ENCODE measurements at regions not wholly inside any gene's neighbourhood (a gene's known extent, or its start where the extent isn't known, plus 50 kb on each side); places are given as distances from the start of the nearest gene placed in this dataset.

- no peak for DNase-seq
- intact Hi-C loops (cut with micrococcal nuclease): no loop called here
- no peaks in the 10 kb centered on the region for H3K36me3 Mint-ChIP-seq (ENCODE audit: low read depth)
- H3K4me1 Mint-ChIP-seq (ENCODE audit: low read depth): no peaks in the 10 kb centered on the region
- H3K27ac Mint-ChIP-seq: no peak overlapping the region
- H3K4me3 Mint-ChIP-seq: no peak overlapping the region
- no peaks in the 10 kb centered on the region for H3K9me3 Mint-ChIP-seq
- CTCF ChIA-PET: no interaction called here
- peaks cover 23% of the 10 kb centered on the region for H3K27me3 Mint-ChIP-seq (ENCODE audit: low read depth)
Observed at GRCh38 chr7:27299861-27300260, 57.3 kb downstream of the EVX1 start.

DNA sequence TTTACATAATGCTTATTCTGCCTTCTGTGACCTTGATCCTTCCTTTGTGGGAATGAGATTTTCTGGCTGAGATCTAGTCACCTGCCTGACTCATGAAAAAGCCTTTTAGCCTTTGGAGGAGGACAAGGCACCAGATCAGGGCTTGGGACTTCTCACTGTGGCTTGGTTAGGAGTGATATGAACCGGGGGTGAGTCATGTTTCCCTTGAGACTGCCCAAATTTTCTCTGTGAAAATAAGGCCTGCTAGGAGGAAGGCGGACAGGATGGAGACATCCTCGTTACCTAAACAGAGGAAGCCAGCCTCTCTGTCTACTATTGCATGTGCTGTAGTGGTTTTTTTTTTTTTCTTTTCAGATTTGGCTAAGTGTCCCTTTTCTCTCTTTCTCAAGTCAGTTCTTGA lies 57.8 kb downstream of the EVX1 start:
- intact Hi-C loops (cut with micrococcal nuclease): no loop called here
- H3K9me3 Mint-ChIP-seq: no peaks in the 10 kb centered on the region
- no peak for DNase-seq
- no peak overlapping the region for H3K27ac Mint-ChIP-seq
- H3K4me3 Mint-ChIP-seq: no peak overlapping the region
- CTCF ChIA-PET: no interaction called here
- H3K4me1 Mint-ChIP-seq (ENCODE audit: low read depth): no peaks in the 10 kb centered on the region
- no peaks in the 10 kb centered on the region for H3K36me3 Mint-ChIP-seq (ENCODE audit: low read depth)
- peaks cover 18% of the 10 kb centered on the region for H3K27me3 Mint-ChIP-seq (ENCODE audit: low read depth)

GRCh38 chr7:27302590-27302989 lies 60.0 kb downstream of the EVX1 start:
- DNase-seq: no peak
- no peaks in the 10 kb centered on the region for H3K9me3 Mint-ChIP-seq
- H3K36me3 Mint-ChIP-seq (ENCODE audit: low read depth): no peaks in the 10 kb centered on the region
- no peak overlapping the region for H3K27ac Mint-ChIP-seq
- no peak overlapping the region for H3K4me3 Mint-ChIP-seq
- intact Hi-C loops (cut with micrococcal nuclease): no loop called here
- CTCF ChIA-PET: no interaction called here
- peaks cover 16% of the 10 kb centered on the region for H3K27me3 Mint-ChIP-seq (ENCODE audit: low read depth)
- H3K4me1 Mint-ChIP-seq (ENCODE audit: low read depth): no peaks in the 10 kb centered on the region

DNA sequence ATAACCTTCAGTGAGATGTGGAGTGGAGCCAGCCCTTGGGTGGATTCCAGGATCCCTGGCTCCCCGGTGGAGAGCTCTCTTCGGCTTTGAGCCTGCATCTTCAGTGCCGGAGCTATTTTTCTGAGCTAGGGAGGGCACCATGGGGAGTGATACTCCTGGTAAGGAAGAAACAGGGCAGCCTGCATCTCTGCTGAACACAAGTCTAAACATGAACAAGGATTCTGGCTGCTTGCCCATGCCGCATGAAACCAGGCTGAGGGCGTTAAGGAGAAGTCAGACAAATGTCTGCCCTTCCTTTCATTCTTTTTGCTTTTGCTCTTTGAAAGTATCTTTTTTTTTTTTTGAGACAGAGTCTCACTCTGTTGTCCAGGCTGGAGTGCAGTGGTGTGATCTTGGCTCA lies 60.4 kb downstream of the EVX1 start:
- H3K4me1 Mint-ChIP-seq (ENCODE audit: low read depth): no peaks in the 10 kb centered on the region
- H3K27ac Mint-ChIP-seq: no peak overlapping the region
- no peaks in the 10 kb centered on the region for H3K36me3 Mint-ChIP-seq (ENCODE audit: low read depth)
- CTCF ChIA-PET: no interaction called here
- intact Hi-C loops (cut with micrococcal nuclease): no loop called here
- no peak for DNase-seq
- no peak overlapping the region for H3K4me3 Mint-ChIP-seq
- H3K27me3 Mint-ChIP-seq (ENCODE audit: low read depth): peaks cover 12% of the 10 kb centered on the region
- no peaks in the 10 kb centered on the region for H3K9me3 Mint-ChIP-seq

DNA sequence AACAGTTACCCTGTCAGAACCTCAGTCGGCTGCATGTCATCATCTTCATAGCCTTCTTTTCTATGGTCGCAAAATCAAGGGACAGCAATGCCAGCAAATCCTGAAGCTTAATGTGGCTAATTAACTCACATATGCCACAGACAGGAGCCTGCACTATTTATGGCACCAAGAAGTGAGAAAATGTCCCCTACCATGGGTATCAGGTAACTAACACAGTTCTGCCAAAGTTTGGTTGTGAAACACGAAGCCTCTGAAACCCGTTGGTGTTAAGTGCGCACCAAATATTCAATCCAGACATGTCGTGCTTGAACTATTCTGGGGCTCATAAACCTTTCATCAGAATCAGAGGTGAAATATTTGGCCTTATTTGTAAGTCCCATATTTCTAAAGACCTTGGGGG lies 63.3 kb downstream of the EVX1 start:
- no peak overlapping the region for H3K27ac Mint-ChIP-seq
- H3K4me1 Mint-ChIP-seq (ENCODE audit: low read depth): no peaks in the 10 kb centered on the region
- H3K4me3 Mint-ChIP-seq: no peak overlapping the region
- H3K27me3 Mint-ChIP-seq (ENCODE audit: low read depth): peaks cover 12% of the 10 kb centered on the region
- no peaks in the 10 kb centered on the region for H3K36me3 Mint-ChIP-seq (ENCODE audit: low read depth)
- no peaks in the 10 kb centered on the region for H3K9me3 Mint-ChIP-seq
- CTCF ChIA-PET: no interaction called here
- intact Hi-C loops (cut with micrococcal nuclease): no loop called here
- DNase-seq: no peak

DNA sequence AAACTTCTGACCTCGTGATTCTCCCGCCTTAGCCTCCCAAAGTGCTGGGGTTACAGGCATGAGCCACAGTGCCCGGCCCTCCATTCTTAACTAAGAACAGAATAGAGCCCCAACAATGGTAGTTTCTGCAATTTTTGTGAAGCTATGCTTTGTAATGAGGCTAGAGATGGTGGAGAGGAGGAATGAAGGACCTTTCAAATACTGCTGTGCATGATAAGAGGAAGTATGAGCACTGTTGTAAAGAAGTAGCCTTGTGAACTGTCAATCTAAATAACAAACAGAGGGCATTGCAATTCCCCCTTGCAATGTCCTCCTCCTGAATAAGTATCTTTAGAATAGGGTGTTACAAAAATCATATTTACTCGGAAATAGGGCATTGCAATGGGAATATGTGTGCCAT lies 70.2 kb downstream of the EVX1 start:
- no peak overlapping the region for H3K27ac Mint-ChIP-seq
- CTCF ChIA-PET: no interaction called here
- intact Hi-C loops (cut with micrococcal nuclease): no loop called here
- H3K4me3 Mint-ChIP-seq: no peak overlapping the region
- no peaks in the 10 kb centered on the region for H3K9me3 Mint-ChIP-seq
- H3K36me3 Mint-ChIP-seq (ENCODE audit: low read depth): no peaks in the 10 kb centered on the region
- H3K4me1 Mint-ChIP-seq (ENCODE audit: low read depth): no peaks in the 10 kb centered on the region
- no peak for DNase-seq
- H3K27me3 Mint-ChIP-seq (ENCODE audit: low read depth): peaks cover 21% of the 10 kb centered on the region

DNA sequence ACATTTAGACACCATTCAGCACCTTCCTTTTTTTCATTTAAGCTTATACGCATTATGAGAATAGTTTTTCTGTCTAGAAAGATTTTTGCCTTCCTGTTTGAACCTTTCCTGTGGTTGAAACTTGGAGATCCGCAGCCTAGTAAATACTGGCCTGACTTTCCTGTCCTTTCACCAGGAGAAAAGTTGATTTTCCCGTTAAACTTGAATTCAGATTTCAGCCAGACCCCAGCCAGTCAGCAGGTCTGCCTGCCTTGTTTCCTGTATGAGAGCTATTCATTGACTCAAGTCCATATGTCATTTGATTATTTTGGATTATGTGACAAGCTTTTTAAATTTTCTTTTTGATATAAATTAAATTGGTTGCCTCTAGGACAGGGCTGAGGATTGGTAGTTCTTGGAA lies 71.5 kb downstream of the EVX1 start:
- intact Hi-C loops (cut with micrococcal nuclease): no loop called here
- CTCF ChIA-PET: no interaction called here
- no peak overlapping the region for H3K4me3 Mint-ChIP-seq
- H3K9me3 Mint-ChIP-seq: peaks cover 3% of the 10 kb centered on the region
- no peak for DNase-seq
- peaks cover 24% of the 10 kb centered on the region for H3K27me3 Mint-ChIP-seq (ENCODE audit: low read depth)
- no peak overlapping the region for H3K27ac Mint-ChIP-seq
- no peaks in the 10 kb centered on the region for H3K4me1 Mint-ChIP-seq (ENCODE audit: low read depth)
- H3K36me3 Mint-ChIP-seq (ENCODE audit: low read depth): no peaks in the 10 kb centered on the region

DNA sequence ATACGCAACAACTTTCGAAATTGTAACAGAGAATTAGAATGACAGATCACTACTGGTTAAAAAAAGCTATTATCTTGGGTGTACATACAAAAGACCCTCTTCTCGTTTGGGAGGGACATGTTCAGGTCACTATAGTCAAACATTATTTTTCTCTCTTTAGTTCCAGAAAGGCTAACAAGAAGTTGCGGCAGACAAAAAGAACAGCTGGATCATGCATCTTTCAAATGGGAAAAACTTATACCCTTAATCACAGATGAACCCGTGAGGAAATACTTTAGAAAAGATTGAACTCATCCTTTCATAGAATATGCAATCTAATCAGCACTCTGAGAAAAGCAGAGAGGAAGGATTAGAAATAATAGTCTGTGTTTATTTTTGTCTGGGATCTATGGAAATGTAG lies 72.5 kb downstream of the EVX1 start:
- H3K9me3 Mint-ChIP-seq: peaks cover 3% of the 10 kb centered on the region
- H3K4me3 Mint-ChIP-seq: no peak overlapping the region
- no peaks in the 10 kb centered on the region for H3K4me1 Mint-ChIP-seq (ENCODE audit: low read depth)
- no peaks in the 10 kb centered on the region for H3K36me3 Mint-ChIP-seq (ENCODE audit: low read depth)
- CTCF ChIA-PET: no interaction called here
- H3K27ac Mint-ChIP-seq: no peak overlapping the region
- H3K27me3 Mint-ChIP-seq (ENCODE audit: low read depth): peaks cover 28% of the 10 kb centered on the region
- DNase-seq: no peak
- intact Hi-C loops (cut with micrococcal nuclease): no loop called here

DNA sequence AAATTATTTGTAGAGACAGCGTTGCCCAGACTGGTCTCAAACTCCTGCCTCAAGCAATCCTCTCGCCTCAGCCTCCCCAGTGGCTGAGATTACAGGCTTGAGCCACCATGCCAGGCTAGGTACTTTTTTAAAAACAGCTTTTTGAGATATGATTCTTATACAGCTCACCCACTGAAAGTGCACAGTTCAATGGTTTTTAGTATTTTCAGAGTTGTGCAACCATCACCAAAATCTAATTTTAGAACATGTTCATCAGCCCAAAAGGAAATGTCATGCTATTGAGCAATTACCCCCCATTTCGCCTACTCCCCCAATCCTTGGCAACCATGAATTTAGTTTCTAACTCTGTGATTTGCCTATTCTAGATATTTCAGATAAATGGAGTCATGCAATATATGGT lies 73.7 kb downstream of the EVX1 start:
- no peak for DNase-seq
- Mint-ChIP-seq H3K36me3 (ENCODE audit: low read depth) (no peaks in the 10 kb centered on the region), H3K9me3 (peaks cover 3% of the 10 kb centered on the region), H3K4me3 (no peak overlapping the region), H3K4me1 (ENCODE audit: low read depth) (no peaks in the 10 kb centered on the region), H3K27ac (no peak overlapping the region), H3K27me3 (ENCODE audit: low read depth) (peaks cover 29% of the 10 kb centered on the region)
- intact Hi-C loops (cut with micrococcal nuclease): no loop called here
- CTCF ChIA-PET: no interaction called here

- Mint-ChIP-seq H3K36me3 (ENCODE audit: low read depth) (no peaks in the 10 kb centered on the region), H3K27me3 (ENCODE audit: low read depth) (peaks cover 17% of the 10 kb centered on the region), H3K9me3 (no peaks in the 10 kb centered on the region), H3K27ac (no peak overlapping the region), H3K4me3 (no peak overlapping the region), H3K4me1 (ENCODE audit: low read depth) (no peaks in the 10 kb centered on the region)
- intact Hi-C loops (cut with micrococcal nuclease): no loop called here
- DNase-seq: no peak
- CTCF ChIA-PET: interaction anchor here (0.6 kb wide), 1 partner anchor 597 kb away, joined by 3 read pairs; no protein-coding TSS in a partner anchor
Observed at GRCh38 chr7:27324246-27324645, 81.6 kb downstream of the EVX1 start.

DNA sequence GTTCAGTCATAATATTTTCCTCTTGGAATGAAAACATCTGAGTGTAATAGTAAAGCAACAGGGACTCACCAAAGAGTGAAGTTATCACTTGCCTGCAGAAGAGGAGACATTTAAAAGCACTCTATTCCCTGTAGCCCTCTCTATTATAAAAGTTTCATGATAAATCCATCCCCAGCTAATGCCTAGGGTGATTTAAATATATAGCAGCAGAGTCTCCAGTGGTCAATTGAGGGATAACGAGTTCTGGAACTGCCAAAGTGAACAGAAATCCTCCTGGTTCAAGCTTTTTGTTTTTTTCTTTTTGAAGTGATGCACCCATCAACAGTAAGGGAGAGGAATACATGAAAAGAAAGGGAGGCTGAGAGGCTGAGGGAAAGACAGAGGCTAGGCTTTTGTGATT lies 87.3 kb downstream of the EVX1 start:
- no peaks in the 10 kb centered on the region for H3K4me1 Mint-ChIP-seq (ENCODE audit: low read depth)
- intact Hi-C loops (cut with micrococcal nuclease): no loop called here
- H3K36me3 Mint-ChIP-seq (ENCODE audit: low read depth): no peaks in the 10 kb centered on the region
- H3K27me3 Mint-ChIP-seq (ENCODE audit: low read depth): peaks cover 15% of the 10 kb centered on the region
- CTCF ChIA-PET: no interaction called here
- DNase-seq: no peak
- H3K9me3 Mint-ChIP-seq: peaks cover 6% of the 10 kb centered on the region
- H3K4me3 Mint-ChIP-seq: no peak overlapping the region
- H3K27ac Mint-ChIP-seq: no peak overlapping the region

- no peak for DNase-seq
- Mint-ChIP-seq H3K4me3 (no peak overlapping the region), H3K4me1 (ENCODE audit: low read depth) (no peaks in the 10 kb centered on the region), H3K36me3 (ENCODE audit: low read depth) (no peaks in the 10 kb centered on the region), H3K27me3 (ENCODE audit: low read depth) (peaks cover 28% of the 10 kb centered on the region), H3K27ac (no peak overlapping the region), H3K9me3 (peaks cover 1% of the 10 kb centered on the region)
- CTCF ChIA-PET: interaction anchor here (0.6 kb wide), 2 partner anchors 133 to 478 kb away, joined by 3 to 4 read pairs; no protein-coding TSS in a partner anchor
- intact Hi-C loops (cut with micrococcal nuclease): no loop called here
Observed at GRCh38 chr7:27339478-27339877, 96.9 kb downstream of the EVX1 start.

GRCh38 chr7:27344471-27344870 lies 101.9 kb downstream of the EVX1 start:
- Mint-ChIP-seq H3K4me3 (no peak overlapping the region), H3K36me3 (ENCODE audit: low read depth) (no peaks in the 10 kb centered on the region), H3K4me1 (ENCODE audit: low read depth) (no peaks in the 10 kb centered on the region), H3K27ac (no peak overlapping the region), H3K9me3 (no peaks in the 10 kb centered on the region), H3K27me3 (ENCODE audit: low read depth) (peaks cover 20% of the 10 kb centered on the region)
- DNase-seq: no peak
- intact Hi-C loops (cut with micrococcal nuclease): no loop called here
- CTCF ChIA-PET: interaction anchor here (1.0 kb wide), 1 partner anchor 148 kb away, joined by 3 read pairs; no protein-coding TSS in a partner anchor
